ENCODE measurements at regions not wholly inside any gene's neighbourhood (a gene's known extent, or its start where the extent isn't known, plus 50 kb on each side); places are given as distances from the start of the nearest gene placed in this dataset.

GRCh38 chr12:88342251-88342806, 200.2 kb downstream of the TMTC3 start:
- DNase-seq = no peak
- no peak overlapping the region for H3K27ac ChIP-seq
- no peaks in the 10 kb centered on the region for H3K9me3 ChIP-seq (replicated peaks in 1 of 3)
- intact Hi-C loops (cut with DNase I) = no loop called here
- H3K36me3 ChIP-seq (replicated peaks in 1 of 2) = no peaks in the 10 kb centered on the region
- H3K4me1 ChIP-seq (replicated peaks in 1 of 2) = no peaks in the 10 kb centered on the region
- TF ChIP-seq CTCF (IDR thresholded peaks at IDR 0.05) = no peak
- no peaks in the 10 kb centered on the region for H3K27me3 ChIP-seq
- H3K4me3 ChIP-seq = no peak overlapping the region

- TF ChIP-seq CTCF (IDR thresholded peaks at IDR 0.05) (no peak), POLR2A (IDR thresholded peaks at IDR 0.05) (no peak)
- Histone ChIP-seq H3K4me3 (no peak overlapping the region), H3K36me3 (replicated peaks in 1 of 2) (no peaks in the 10 kb centered on the region), H3K27ac (no peak overlapping the region), H3K9me3 (replicated peaks in 1 of 3) (no peaks in the 10 kb centered on the region), H3K4me1 (replicated peaks in 1 of 2) (no peaks in the 10 kb centered on the region), H3K27me3 (no peaks in the 10 kb centered on the region)
- DNase-seq = no peak
- intact Hi-C loops (cut with DNase I) = no loop called here
Observed at GRCh38 chr12:88351146-88351545, 209.0 kb downstream of the TMTC3 start.

- intact Hi-C loops (cut with DNase I) = no loop called here
- no peaks in the 10 kb centered on the region for H3K9me3 ChIP-seq (replicated peaks in 1 of 3)
- H3K36me3 ChIP-seq (replicated peaks in 1 of 2) = no peaks in the 10 kb centered on the region
- H3K27me3 ChIP-seq = no peaks in the 10 kb centered on the region
- TF ChIP-seq POLR2A (IDR thresholded peaks at IDR 0.05) (no peak), CTCF (IDR thresholded peaks at IDR 0.05) (no peak)
- H3K4me3 ChIP-seq = no peak overlapping the region
- no peak overlapping the region for H3K27ac ChIP-seq
- no peaks in the 10 kb centered on the region for H3K4me1 ChIP-seq (replicated peaks in 1 of 2)
- WGBS, 4 donors = 74 to 85% (median 81%) methylated on average over 4 of the region's 4 CpGs
- DNase-seq = no peak
Observed at GRCh38 chr12:88354691-88355090, 212.6 kb downstream of the TMTC3 start.

- TF ChIP-seq CTCF (IDR thresholded peaks at IDR 0.05) (no peak), POLR2A (IDR thresholded peaks at IDR 0.05) (no peak)
- H3K4me1 ChIP-seq (replicated peaks in 1 of 2) = peaks cover 5 to 8% of the 10 kb centered on the region in 2 donors
- H3K36me3 ChIP-seq (replicated peaks in 1 of 2) = no peaks in the 10 kb centered on the region
- no peak overlapping the region for H3K4me3 ChIP-seq
- no peaks in the 10 kb centered on the region for H3K9me3 ChIP-seq (replicated peaks in 1 of 3)
- no peaks in the 10 kb centered on the region for H3K27me3 ChIP-seq
- no peak for DNase-seq
- H3K27ac ChIP-seq = no peak overlapping the region
- 48 to 75% (median 63%) methylated on average over 1 of the region's 1 CpG for WGBS, 4 donors
- intact Hi-C loops (cut with DNase I) = no loop called here
Observed at GRCh38 chr12:88360343-88360742, 218.2 kb downstream of the TMTC3 start.

Data from adrenal gland (tissue), 9 donors.